T-helper 2 cell treated with Interferon-gamma antibody and Interleukin-4, amounts not matched to agents 5 μg/mL and 100 μg/mL, for 36 hours (primary cell): ENCODE measurements at regions not wholly inside any gene's neighbourhood (a gene's known extent, or its start where the extent isn't known, plus 50 kb on each side); places are given as distances from the start of the nearest gene placed in this dataset.
"Not testable (repeated sequence)": the region's sequence is repeated elsewhere in the genome, so short reads cannot be mapped to it uniquely, and the experiment has no call there.

Experiments used
- DNase-seq: peaks from one replicate; pipeline ENCODE4 v3.0.0; 2021; ENCODE audit warnings: low spot score
- H3K27ac Mint-ChIP-seq: one replicate; pipeline ENCODE4 v1.8.0; 2021; ENCODE audit warnings: mild to moderate bottlenecking, mixed read lengths
- H3K27me3 Mint-ChIP-seq: one replicate; pipeline ENCODE4 v1.8.0; 2021; ENCODE audit warnings: low read depth, mixed read lengths
- H3K36me3 Mint-ChIP-seq: one replicate; pipeline ENCODE4 v1.8.0; 2021; ENCODE audit warnings: low read depth, mixed read lengths
- H3K4me1 Mint-ChIP-seq: one replicate; pipeline ENCODE4 v1.8.0; 2021; ENCODE audit warnings: low read depth, mixed read lengths
- H3K4me3 Mint-ChIP-seq: one replicate; pipeline ENCODE4 v1.8.0; 2022; ENCODE audit warnings: mild to moderate bottlenecking, moderate library complexity, mixed read lengths
- H3K9me3 Mint-ChIP-seq: one replicate; pipeline ENCODE4 v1.8.0; 2021; ENCODE audit warnings: mixed read lengths

GRCh38 chr2:185583058-185583816 lies 155.4 kb upstream of the FSIP2 start:
- no peak for DNase-seq
- Mint-ChIP-seq H3K4me3 (no peak overlapping the region), H3K36me3 (no peaks in the 10 kb centered on the region), H3K27ac (no peak overlapping the region), H3K27me3 (no peaks in the 10 kb centered on the region), H3K4me1 (no peaks in the 10 kb centered on the region), H3K9me3 (peaks cover 15% of the 10 kb centered on the region)

- H3K27ac Mint-ChIP-seq, DNase-seq, H3K4me1 Mint-ChIP-seq, H3K27me3 Mint-ChIP-seq, H3K4me3 Mint-ChIP-seq, H3K36me3 Mint-ChIP-seq: not testable (repeated sequence)
- H3K9me3 Mint-ChIP-seq, result peaks cover 19% of the 10 kb centered on the region
These were observed 153.4 kb upstream of the FSIP2 start for GRCh38 chr2:185585165-185585564.

- not testable (repeated sequence) for H3K4me1 Mint-ChIP-seq, H3K36me3 Mint-ChIP-seq, DNase-seq, H3K27ac Mint-ChIP-seq, H3K27me3 Mint-ChIP-seq, H3K4me3 Mint-ChIP-seq
- peaks cover 20% of the 10 kb centered on the region for H3K9me3 Mint-ChIP-seq
These were observed 147.3 kb upstream of the FSIP2 start for GRCh38 chr2:185591276-185591675.

GRCh38 chr2:185607945-185608344 lies 130.7 kb upstream of the FSIP2 start:
- Mint-ChIP-seq H3K9me3 (no peaks in the 10 kb centered on the region), H3K27me3 (no peaks in the 10 kb centered on the region)

GRCh38 chr2:185608799-185609198 lies 129.8 kb upstream of the FSIP2 start:
- Mint-ChIP-seq H3K4me3 (no peak overlapping the region), H3K9me3 (no peaks in the 10 kb centered on the region), H3K36me3 (no peaks in the 10 kb centered on the region), H3K27ac (no peak overlapping the region), H3K4me1 (no peaks in the 10 kb centered on the region), H3K27me3 (no peaks in the 10 kb centered on the region)
- no peak for DNase-seq

More at GRCh38 chr2:185607945-185608344, 130.7 kb upstream of the FSIP2 start:
- no peak for DNase-seq
- Mint-ChIP-seq H3K4me3 (no peak overlapping the region), H3K36me3 (no peaks in the 10 kb centered on the region), H3K27ac (no peak overlapping the region), H3K4me1 (no peaks in the 10 kb centered on the region)

- no peak for DNase-seq
- Mint-ChIP-seq H3K9me3 (no peaks in the 10 kb centered on the region), H3K4me1 (no peaks in the 10 kb centered on the region), H3K27ac (no peak overlapping the region), H3K4me3 (no peak overlapping the region), H3K27me3 (no peaks in the 10 kb centered on the region), H3K36me3 (no peaks in the 10 kb centered on the region)
These were observed 128.3 kb upstream of the FSIP2 start for GRCh38 chr2:185610301-185610700.

- Mint-ChIP-seq H3K4me3 (no peak overlapping the region), H3K4me1 (no peaks in the 10 kb centered on the region), H3K27me3 (no peaks in the 10 kb centered on the region), H3K36me3 (no peaks in the 10 kb centered on the region), H3K27ac (no peak overlapping the region), H3K9me3 (no peaks in the 10 kb centered on the region)
- DNase-seq, result no peak
These were observed 120.0 kb upstream of the FSIP2 start for GRCh38 chr2:185618625-185619024.

GRCh38 chr2:185625604-185626003 lies 113.0 kb upstream of the FSIP2 start:
- H3K36me3 Mint-ChIP-seq, result no peaks in the 10 kb centered on the region
- H3K4me3 Mint-ChIP-seq, result no peak overlapping the region
- no peaks in the 10 kb centered on the region for H3K27me3 Mint-ChIP-seq
- H3K4me1 Mint-ChIP-seq, result no peaks in the 10 kb centered on the region
- no peak overlapping the region for H3K27ac Mint-ChIP-seq
- H3K9me3 Mint-ChIP-seq, result no peaks in the 10 kb centered on the region
- no peak for DNase-seq

GRCh38 chr2:185628985-185629384 lies 109.6 kb upstream of the FSIP2 start:
- Mint-ChIP-seq H3K36me3 (no peaks in the 10 kb centered on the region), H3K9me3 (no peaks in the 10 kb centered on the region), H3K27me3 (no peaks in the 10 kb centered on the region), H3K4me1 (no peaks in the 10 kb centered on the region), H3K27ac (no peak overlapping the region), H3K4me3 (no peak overlapping the region)
- DNase-seq, result no peak

GRCh38 chr2:185633621-185634020 lies 105.0 kb upstream of the FSIP2 start:
- Mint-ChIP-seq H3K27ac (no peak overlapping the region), H3K4me3 (no peak overlapping the region), H3K36me3 (no peaks in the 10 kb centered on the region), H3K9me3 (no peaks in the 10 kb centered on the region), H3K27me3 (no peaks in the 10 kb centered on the region), H3K4me1 (no peaks in the 10 kb centered on the region)
- no peak for DNase-seq

- Mint-ChIP-seq H3K9me3 (no peaks in the 10 kb centered on the region), H3K4me3 (no peak overlapping the region), H3K27ac (no peak overlapping the region), H3K27me3 (no peaks in the 10 kb centered on the region), H3K4me1 (no peaks in the 10 kb centered on the region), H3K36me3 (no peaks in the 10 kb centered on the region)
- no peak for DNase-seq
These were observed 99.8 kb upstream of the FSIP2 start for GRCh38 chr2:185638771-185639170.

- H3K36me3 Mint-ChIP-seq, result no peaks in the 10 kb centered on the region
- H3K4me3 Mint-ChIP-seq, result no peak overlapping the region
- H3K9me3 Mint-ChIP-seq, result no peaks in the 10 kb centered on the region
- no peaks in the 10 kb centered on the region for H3K27me3 Mint-ChIP-seq
- H3K4me1 Mint-ChIP-seq, result no peaks in the 10 kb centered on the region
- DNase-seq, result no peak
- H3K27ac Mint-ChIP-seq, result no peak overlapping the region
These were observed 98.0 kb upstream of the FSIP2 start for GRCh38 chr2:185640588-185640987.

- Mint-ChIP-seq H3K4me3 (no peak overlapping the region), H3K27ac (no peak overlapping the region), H3K9me3 (no peaks in the 10 kb centered on the region), H3K4me1 (no peaks in the 10 kb centered on the region), H3K36me3 (no peaks in the 10 kb centered on the region), H3K27me3 (no peaks in the 10 kb centered on the region)
- no peak for DNase-seq
These were observed 95.2 kb upstream of the FSIP2 start for GRCh38 chr2:185643434-185643833.

- H3K27ac Mint-ChIP-seq, result no peak overlapping the region
- H3K9me3 Mint-ChIP-seq, result no peaks in the 10 kb centered on the region
- no peaks in the 10 kb centered on the region for H3K36me3 Mint-ChIP-seq
- H3K4me3 Mint-ChIP-seq, result no peak overlapping the region
- no peaks in the 10 kb centered on the region for H3K4me1 Mint-ChIP-seq
- no peaks in the 10 kb centered on the region for H3K27me3 Mint-ChIP-seq
- no peak for DNase-seq
These were observed 93.8 kb upstream of the FSIP2 start for GRCh38 chr2:185644828-185645227.

GRCh38 chr2:185645529-185645928 lies 93.1 kb upstream of the FSIP2 start:
- H3K27ac Mint-ChIP-seq, result no peak overlapping the region
- no peaks in the 10 kb centered on the region for H3K27me3 Mint-ChIP-seq
- no peak overlapping the region for H3K4me3 Mint-ChIP-seq
- H3K36me3 Mint-ChIP-seq, result no peaks in the 10 kb centered on the region
- no peaks in the 10 kb centered on the region for H3K4me1 Mint-ChIP-seq
- no peaks in the 10 kb centered on the region for H3K9me3 Mint-ChIP-seq
- no peak for DNase-seq
